C4-2B (cell line): ENCODE measurements at regions not wholly inside any gene's neighbourhood (a gene's known extent, or its start where the extent isn't known, plus 50 kb on each side); places are given as distances from the start of the nearest gene placed in this dataset.
A peak's percentile ranks its signal among the peaks of the same experiment; 100 is the strongest.

ENCODE experiments used
- CTCF ChIP-seq: fragments of 450-650 bp; conservative IDR thresholded peaks from 2 replicates; pipeline ENCODE4 v1.5.1; 2017; ENCODE audit warnings: mild to moderate bottlenecking
- ZFX ChIP-seq: fragments of 450-650 bp; IDR thresholded peaks from 2 replicates; pipeline ENCODE4 v1.6.1; 2017

- TF ChIP-seq ZFX, result no peak
- 0 out of 2 replicates have a peak, but pooled peaks have one; percentile 4 for TF ChIP-seq CTCF
Observed at GRCh38 chr11:114942207-114942606, 263.9 kb downstream of the NXPE2 start.
